ENCODE measurements at regions not wholly inside any gene's neighbourhood (a gene's known extent, or its start where the extent isn't known, plus 50 kb on each side); places are given as distances from the start of the nearest gene placed in this dataset.

DNA sequence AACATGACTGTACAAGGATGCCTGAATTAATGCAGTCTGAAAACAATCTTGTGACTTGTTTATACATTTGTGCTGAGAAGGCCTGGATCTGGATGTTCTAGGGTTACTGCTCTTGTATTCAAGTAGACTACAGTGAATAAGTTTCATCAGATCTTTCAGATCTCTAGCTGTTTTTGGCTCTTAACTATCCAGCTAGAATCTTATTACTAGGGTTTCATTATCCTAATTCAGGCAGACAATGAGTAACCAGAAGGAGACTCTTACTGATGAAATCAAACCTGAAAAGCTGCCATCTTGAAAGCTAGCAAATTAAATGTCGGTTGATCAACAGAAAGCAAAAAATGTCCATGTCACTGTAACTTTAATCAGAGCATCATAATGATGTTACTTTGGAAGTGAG, 112.5 kb upstream of the KCNK2 start:
- TF ChIP-seq, protein P1, sequence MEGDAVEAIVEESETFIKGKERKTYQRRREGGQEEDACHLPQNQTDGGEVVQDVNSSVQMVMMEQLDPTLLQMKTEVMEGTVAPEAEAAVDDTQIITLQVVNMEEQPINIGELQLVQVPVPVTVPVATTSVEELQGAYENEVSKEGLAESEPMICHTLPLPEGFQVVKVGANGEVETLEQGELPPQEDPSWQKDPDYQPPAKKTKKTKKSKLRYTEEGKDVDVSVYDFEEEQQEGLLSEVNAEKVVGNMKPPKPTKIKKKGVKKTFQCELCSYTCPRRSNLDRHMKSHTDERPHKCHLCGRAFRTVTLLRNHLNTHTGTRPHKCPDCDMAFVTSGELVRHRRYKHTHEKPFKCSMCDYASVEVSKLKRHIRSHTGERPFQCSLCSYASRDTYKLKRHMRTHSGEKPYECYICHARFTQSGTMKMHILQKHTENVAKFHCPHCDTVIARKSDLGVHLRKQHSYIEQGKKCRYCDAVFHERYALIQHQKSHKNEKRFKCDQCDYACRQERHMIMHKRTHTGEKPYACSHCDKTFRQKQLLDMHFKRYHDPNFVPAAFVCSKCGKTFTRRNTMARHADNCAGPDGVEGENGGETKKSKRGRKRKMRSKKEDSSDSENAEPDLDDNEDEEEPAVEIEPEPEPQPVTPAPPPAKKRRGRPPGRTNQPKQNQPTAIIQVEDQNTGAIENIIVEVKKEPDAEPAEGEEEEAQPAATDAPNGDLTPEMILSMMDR (IDR thresholded peaks at IDR 0.05; ENCODE audit: extremely low read depth, insufficient read depth, missing control alignments) = no peak
- in situ Hi-C loops (cut with MboI; ENCODE audit: low pct_unique_long_range_greater_than_20kb, low sequenced_read_pairs, unreplicated experiment) = no loop called here
- no peak for DNase-seq (ENCODE audit: low spot score)

DNA sequence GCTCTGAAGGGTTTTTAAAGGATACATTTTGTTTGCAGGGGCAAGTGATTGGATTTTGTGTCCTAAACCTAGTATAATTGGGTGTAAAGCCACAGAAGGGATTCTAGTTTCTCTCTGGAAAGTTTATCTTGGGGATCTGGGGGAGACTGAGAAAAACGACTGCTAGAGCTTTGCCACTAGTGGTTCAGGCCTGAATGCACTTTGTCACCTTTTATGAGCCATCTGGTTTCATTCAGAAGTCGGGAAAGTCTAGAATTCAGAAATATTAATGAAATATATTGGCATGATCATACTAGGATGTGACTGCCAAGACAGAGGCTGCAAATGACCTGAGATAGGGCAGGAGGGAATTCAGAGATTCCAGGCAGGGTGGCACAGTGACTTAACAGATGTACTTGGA, 111.5 kb upstream of the KCNK2 start:
- in situ Hi-C loops (cut with MboI; ENCODE audit: low pct_unique_long_range_greater_than_20kb, low sequenced_read_pairs, unreplicated experiment) = no loop called here
- DNase-seq (ENCODE audit: low spot score) = no peak
- TF ChIP-seq, protein P1 (IDR thresholded peaks at IDR 0.05; ENCODE audit: extremely low read depth, insufficient read depth, missing control alignments) = no peak

DNA sequence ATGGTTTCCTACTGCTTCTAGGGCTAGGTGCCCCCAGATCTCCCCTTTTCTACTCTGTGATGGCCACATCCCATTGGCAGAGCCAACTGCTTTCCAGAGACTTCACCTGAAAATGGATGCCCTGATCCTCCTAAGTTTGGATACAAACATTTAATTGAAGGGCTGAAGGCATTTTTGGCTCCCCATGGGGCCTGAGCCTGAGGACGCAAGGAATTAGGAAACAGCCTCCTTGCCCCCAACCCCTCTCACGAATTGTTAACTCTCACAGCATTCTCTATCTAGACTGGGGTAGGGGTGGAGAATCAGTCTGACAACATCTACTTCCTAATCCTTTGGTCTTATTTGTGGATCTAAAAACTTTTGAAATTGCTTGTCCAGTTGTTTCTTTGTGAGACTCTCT, 108.5 kb upstream of the KCNK2 start:
- TF ChIP-seq, protein P1 (IDR thresholded peaks at IDR 0.05; ENCODE audit: extremely low read depth, insufficient read depth, missing control alignments) = no peak
- no peak for DNase-seq (ENCODE audit: low spot score)
- in situ Hi-C loops (cut with MboI; ENCODE audit: low pct_unique_long_range_greater_than_20kb, low sequenced_read_pairs, unreplicated experiment) = no loop called here

DNA sequence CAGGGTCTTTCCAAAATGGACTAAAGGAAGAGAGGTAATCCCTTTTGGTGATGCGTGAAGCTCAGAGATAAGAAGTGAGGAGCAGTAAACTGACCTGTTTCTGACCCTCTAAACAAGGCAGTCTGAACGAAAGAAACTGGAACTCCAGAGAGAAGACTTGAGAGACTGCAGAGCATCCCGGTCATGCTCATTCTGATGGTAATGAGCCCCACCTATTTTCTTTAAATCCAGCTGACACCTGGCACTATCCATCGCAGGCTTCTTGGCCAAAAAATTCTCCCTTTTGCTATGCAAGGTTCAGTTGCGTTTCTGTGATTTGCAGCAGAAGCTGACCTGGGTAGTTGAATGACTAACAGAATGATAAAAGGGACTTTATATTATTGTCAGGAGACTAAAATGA, 105.9 kb upstream of the KCNK2 start:
- TF ChIP-seq, protein P1 (IDR thresholded peaks at IDR 0.05; ENCODE audit: extremely low read depth, insufficient read depth, missing control alignments) = no peak
- in situ Hi-C loops (cut with MboI; ENCODE audit: low pct_unique_long_range_greater_than_20kb, low sequenced_read_pairs, unreplicated experiment) = no loop called here
- DNase-seq (ENCODE audit: low spot score) = no peak

DNA sequence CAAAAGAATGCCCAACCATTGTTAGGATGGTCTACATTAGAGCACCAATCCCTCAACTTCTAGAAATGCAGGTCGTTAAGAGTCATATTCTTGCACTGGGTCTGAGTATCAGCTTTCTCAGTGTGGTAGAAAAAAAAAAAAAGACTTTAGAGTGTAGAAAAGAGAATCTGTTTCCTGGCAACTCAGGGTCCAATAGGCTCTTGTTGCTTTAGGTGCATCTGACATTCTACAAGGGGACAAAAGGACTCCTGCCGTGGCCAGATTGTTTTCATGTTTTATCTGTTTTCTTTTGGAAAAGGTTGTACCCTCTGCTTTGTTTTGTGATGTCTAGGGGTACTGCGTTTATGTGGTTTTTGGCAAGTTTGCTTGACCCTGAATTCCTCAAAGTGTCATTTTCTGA, 105.4 kb upstream of the KCNK2 start:
- no peak for DNase-seq (ENCODE audit: low spot score)
- in situ Hi-C loops (cut with MboI; ENCODE audit: low pct_unique_long_range_greater_than_20kb, low sequenced_read_pairs, unreplicated experiment) = no loop called here
- TF ChIP-seq, protein P1 (IDR thresholded peaks at IDR 0.05; ENCODE audit: extremely low read depth, insufficient read depth, missing control alignments) = no peak

DNA sequence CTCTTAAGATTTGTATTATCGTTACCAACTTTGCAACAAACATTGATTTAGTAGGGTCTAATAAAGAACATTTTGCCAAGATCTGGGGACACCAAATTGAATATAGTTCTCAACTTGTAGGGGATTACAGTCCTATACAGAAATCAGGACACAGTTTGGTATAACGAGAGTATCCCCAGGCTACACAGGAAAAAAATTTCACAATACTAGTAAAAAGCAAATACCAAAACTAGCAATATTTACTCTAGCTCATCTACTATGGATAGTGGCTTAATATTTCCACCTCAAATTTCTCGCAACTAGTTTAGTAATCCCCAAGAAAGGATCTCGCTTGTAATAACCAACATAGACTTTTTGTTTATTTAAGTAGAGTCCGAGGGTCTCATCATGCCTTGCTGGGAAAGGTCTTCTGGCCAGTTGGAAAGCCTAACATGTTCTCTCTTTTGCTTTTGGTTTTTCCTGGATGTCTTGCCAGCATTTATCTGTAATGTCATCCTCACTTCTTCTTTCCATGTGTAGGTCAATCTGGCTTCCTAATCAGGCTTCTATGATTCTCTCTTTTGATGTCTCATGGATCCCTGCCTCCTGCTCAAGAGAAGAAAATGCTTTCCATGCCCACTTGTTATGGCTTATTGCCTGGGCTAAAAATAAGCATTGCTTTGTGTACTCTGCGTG, 104.7 kb upstream of the KCNK2 start:
- in situ Hi-C loops (cut with MboI; ENCODE audit: low pct_unique_long_range_greater_than_20kb, low sequenced_read_pairs, unreplicated experiment) = no loop called here
- TF ChIP-seq, protein P1 (IDR thresholded peaks at IDR 0.05; ENCODE audit: extremely low read depth, insufficient read depth, missing control alignments) = no peak
- no peak for DNase-seq (ENCODE audit: low spot score)
